Choroid plexus epithelial cell (primary cell): ENCODE measurements at regions not wholly inside any gene's neighbourhood (a gene's known extent, or its start where the extent isn't known, plus 50 kb on each side); places are given as distances from the start of the nearest gene placed in this dataset.

Experiments
- DNase-seq: peaks from one replicate; pipeline ENCODE4 v3.0.0-alpha.2; 2010; ENCODE audit warnings: low read depth
- H3K4me3 ChIP-seq: 2 replicates; pipeline ENCODE4 v1.5.1; 2011; ENCODE audit warnings: low read depth, mild to moderate bottlenecking, control low read depth, low read length, moderate library complexity
- CTCF ChIP-seq: conservative IDR thresholded peaks from 2 replicates; pipeline ENCODE4 v1.5.1; 2011; ENCODE audit warnings: low read depth, mild to moderate bottlenecking, control low read depth, inconsistent platforms, low read length, moderate library complexity

GRCh38 chr7:84247591-84247990 lies 53.0 kb upstream of the SEMA3A start:
- DNase-seq, result peak; percentile 73
- no peak overlapping the region for H3K4me3 ChIP-seq
- peak; percentile 31 for TF ChIP-seq CTCF

- no peak overlapping the region for H3K4me3 ChIP-seq
- TF ChIP-seq CTCF, result no peak
- DNase-seq, result no peak
Measured at GRCh38 chr7:84245835-84246234, 51.2 kb upstream of the SEMA3A start.
